Stimulated activated CD4-positive, alpha-beta T cell treated with anti-CD3 and anti-CD28 coated beads, Interleukin-2, amount 100 ng/mL, for 4 hours (primary cell): ENCODE measurements at regions not wholly inside any gene's neighbourhood (a gene's known extent, or its start where the extent isn't known, plus 50 kb on each side); places are given as distances from the start of the nearest gene placed in this dataset.
"Not testable (repeated sequence)": the region's sequence is repeated elsewhere in the genome, so short reads cannot be mapped to it uniquely, and the experiment has no call there.

Experiments
- DNase-seq: peaks from one replicate; pipeline ENCODE4 v3.0.0-alpha.2; 2020; ENCODE audit warnings: low read depth

DNA sequence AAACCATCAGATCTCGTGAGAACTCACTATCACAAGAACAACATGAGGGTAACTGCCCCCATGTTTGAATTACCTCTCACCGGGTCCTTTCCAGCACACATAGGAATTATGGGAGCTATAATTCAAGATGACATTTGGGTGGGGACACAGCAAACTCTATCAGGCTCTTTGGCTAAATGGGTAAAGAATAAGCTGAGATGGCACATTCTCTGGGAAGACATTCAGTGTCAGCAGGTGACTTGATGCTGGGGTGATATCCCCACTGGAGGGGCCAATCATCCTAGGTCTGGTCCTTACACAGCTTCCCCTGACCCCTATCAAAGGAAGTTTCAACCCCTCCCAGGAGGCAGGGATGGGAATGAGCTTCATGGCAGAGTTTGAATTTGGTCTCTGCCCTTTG lies 664.0 kb upstream of the EEF2KMT start:
- DNase-seq: no peak

DNA sequence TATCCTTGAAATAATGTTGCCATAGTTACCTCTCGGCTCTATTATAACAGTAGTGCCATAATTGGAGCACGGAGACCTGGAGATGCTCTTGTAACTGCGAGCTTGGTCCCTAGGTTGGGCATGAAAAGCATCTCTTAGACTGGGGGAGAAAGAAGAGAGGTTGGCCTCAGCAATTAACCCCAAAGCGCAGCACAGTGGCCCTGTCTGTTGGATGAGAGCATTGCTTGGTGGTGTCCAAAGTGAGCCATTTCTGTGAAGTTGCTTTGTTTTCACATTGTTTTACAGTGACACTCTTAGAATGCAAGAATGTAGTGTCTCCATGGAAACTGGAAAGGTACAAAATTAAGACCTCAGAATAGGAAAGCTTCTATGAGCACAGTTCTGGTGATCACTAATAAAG lies 660.7 kb upstream of the EEF2KMT start:
- DNase-seq: no peak

DNA sequence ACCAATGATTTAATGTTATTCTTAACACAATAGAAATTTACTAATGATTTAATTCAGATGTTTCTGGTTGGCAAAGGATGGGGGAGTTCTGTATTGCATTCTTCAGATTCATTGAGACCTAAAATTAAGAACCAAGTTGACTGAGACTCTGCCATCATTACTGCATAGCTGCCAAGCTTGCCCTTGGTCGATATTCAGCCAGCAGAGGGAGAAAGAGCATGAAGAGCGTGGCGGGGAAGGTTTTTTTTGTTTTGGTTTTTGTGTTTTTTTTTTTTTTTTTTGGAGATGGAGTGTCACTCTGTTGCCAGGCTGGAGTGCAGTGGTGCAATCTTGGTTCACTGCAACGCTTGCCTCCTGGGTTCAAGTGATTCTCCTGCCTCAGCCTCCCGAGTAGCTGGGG lies 659.4 kb upstream of the EEF2KMT start:
- no peak for DNase-seq

DNA sequence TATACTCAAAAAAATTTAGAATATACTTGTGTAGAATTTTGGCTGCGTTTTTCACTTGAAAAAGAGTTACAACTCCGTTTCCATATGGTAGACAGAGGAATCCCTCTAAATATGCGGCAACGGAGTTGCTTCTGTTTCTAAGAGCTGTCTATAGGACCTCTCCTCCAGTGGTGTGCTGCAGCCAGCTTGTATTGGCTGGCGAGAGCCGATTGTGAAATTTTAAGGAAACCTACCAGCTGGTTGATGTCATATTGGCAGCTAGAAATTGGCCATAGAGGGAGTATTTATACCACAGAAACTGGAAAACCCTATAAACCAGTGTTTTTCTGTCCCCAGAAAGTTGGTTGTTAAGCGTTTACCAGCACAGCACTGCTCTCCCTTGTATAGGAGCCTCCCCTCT lies 655.8 kb upstream of the EEF2KMT start:
- DNase-seq: no peak

DNA sequence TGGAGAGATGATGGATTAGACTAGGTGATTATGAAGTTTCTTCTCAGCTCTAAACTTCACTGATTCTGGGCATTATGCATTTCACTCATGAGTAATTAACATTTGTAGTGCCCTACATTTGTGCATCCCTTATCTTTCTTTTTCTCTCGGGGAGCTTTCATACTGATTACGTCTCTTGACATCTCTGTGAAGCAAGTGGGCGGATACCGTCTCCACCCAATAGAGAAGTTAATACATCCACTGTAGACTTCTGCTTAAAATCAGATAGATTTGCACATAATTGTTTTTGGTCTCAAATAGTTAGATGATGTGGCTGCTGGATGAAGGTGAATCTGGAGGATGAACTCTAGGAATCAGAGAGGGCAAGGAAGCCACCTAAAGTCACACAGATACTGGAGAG lies 653.6 kb upstream of the EEF2KMT start:
- DNase-seq: no peak

DNA sequence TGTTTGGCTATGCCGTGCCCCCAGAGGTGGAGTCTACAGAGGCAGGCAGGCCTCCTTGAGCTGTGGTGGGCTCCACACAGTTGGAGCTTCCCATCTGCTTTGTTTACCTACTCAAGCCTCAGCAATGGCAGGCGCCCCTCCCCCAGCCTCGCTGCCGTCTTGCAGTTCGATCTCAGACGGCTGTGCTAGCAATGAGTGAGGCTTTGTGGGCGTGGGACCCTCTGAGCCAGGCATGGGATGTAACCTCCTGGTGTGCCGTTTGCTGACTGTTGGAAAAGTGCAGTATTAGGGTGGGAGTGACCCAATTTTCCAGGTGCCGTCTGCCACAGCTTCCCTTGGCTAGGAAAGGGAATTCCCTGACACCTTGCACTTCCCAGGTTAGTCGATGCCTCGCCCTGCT lies 652.8 kb upstream of the EEF2KMT start:
- not testable (repeated sequence) for DNase-seq

DNA sequence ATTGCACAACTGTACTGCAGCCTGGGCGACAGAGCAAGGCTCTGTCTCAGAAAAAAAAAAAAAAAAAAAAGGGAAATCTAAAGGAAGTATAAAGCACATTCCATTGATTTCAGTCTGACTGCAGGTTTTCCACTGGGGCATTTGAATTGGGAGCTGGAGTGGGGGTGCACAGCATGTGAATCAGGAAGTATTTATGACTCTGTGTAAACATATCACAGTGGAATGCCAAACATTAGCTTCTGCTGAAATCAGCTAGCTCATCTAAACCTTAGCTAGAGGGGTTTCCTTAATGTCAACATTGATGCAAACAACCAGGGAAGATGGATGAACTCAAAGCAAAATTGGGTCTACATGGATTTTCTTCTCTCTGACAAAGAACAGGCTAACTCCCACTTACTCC lies 641.0 kb upstream of the EEF2KMT start:
- no peak for DNase-seq

DNA sequence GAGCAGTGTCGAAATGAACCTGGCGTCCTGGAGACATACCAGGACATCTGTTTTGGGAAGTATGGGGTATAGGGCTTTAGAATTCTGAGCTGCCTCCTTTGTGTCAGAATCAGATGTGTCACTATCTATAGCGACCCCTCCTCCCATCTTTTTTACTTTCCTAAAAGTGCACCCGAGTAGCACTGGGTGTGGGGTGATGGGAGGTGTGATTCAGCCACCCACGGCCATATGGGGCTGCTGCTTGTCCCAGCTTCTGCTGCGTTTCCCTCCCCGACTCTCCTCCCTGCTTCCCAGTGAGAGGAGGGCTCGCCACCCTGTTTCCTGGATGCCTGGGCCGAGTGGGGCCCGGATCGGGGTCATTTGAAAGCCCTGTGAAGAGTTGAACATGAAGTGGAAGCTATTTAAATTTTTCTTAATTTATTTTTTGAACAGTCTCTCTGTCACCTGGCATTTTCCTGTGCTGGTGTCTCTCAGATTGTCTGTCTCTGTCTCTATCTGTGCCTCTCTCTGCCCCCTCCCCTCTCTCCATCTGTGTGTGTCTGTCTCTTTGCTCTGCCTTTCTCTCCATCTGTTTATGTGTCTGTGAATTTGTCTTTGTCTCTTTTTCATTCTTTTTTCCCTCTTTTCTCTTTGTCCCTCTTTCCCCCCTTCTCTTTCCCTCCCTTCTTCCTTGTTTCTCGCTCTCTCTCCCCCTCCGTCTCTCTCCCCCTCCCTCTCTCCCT lies 638.8 kb upstream of the EEF2KMT start:
- no peak for DNase-seq

DNA sequence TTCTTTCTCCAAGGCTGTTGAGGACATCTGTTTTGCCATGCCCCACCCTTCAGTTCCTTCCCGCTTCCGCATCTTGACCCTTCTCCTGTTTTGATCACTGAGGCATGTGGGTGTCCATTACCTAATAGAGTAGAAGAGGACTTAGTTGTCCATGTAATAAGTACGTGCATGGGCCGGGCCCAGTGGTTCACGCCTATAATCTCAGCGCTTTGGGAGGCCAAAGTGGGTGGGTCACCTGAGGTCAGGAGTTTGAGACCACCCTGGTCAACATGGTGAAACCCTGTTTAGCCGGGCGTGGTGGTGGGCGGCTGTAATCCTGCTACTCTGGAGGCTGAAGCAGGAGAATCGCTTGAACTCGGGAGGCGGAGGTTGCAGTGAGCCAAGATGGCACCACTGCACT lies 637.8 kb upstream of the EEF2KMT start:
- no peak for DNase-seq

DNA sequence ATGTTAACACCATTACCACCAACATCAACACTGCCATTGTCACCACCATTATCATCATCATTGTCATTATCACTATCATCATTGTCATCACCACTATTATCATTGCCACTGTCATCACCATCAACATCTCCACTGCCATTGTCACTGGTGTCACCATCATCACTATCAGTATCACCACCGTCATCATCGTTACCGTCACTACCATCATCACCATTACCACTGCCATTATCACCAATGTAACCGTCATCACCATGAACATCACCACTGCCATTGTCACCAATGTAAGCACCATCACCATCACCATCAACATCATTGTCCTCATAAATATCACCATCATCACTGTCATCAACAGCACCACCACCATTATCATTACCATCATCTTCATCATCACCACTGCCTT lies 633.2 kb upstream of the EEF2KMT start:
- no peak for DNase-seq

DNA sequence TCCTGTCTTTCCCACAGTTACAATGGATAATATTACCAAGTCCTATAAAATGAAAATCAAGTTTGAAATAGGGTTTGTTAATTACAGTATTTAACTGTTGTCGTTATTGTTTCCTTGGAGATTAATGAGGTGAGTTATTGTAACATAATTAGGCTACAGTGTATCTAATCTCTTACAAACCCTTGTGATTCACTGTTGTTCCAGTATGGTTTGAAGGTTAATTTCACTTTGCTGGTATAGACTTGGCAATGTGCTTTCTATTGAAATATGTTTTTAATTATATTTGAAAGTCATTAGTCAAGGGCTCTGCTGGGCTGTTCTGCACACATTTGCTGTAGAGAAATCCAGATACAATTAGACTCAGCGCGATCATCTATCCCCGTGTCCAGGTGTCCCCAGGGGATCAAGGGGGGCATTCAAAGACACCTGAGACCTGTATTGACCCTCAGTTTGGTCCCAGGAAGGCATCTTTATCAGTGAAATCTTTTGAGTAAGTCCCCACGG lies 624.6 kb upstream of the EEF2KMT start:
- DNase-seq: no peak

DNA sequence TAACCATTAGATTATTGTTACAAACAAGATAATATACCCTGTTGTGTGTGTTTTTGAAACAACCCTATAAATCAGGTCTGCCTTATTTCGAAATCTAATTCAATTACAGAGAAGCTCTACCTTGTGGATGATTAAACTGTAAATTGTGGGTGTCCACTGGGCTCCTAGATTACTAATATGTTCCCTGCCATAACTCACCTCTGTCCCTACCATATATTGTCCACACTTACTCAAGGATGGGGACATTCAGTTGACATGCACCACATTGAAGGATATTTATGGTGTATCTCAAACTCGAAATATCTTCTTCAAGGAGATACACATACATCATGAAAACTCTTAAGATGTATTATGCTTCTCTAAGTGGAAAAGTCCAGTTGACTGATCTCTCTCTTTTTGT lies 617.6 kb upstream of the EEF2KMT start:
- DNase-seq: no peak

DNA sequence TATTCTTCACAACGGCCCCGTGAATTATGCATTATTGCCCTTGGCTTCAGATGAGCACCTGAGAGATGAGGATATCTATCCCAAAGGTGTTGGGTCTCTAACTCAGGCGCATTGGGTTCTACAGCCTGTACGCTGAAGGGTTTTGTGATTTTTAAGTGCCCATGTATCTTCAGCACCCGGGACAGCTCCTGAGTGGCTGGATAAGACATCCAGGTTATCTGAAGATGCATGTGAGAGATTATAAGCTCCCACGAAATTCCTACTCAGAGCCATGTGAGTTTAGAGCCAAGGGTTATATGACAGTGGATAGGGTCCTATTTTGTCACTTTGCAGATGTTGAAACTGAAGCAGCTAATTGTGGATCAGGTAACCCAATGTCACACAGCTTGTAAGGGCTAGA lies 612.3 kb upstream of the EEF2KMT start:
- no peak for DNase-seq

DNA sequence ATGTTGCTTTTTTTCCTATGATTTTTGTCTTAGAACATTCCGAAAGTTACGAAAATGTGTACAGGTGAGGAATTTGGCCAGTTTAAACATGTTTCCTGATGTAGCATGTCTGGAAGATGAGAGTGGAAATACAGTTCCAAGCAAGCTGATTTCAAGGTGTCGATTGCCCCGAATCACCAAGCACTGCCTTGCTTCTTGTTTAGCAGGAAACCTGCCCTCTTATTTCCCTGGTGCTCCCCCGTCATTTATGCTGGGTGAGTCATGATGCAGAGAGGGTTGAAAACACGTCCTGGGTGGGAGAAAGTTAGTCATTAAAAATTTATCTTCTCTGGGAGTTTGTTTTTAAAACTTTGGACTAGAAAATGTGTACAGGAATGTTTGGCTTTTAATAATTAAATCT lies 608.6 kb upstream of the EEF2KMT start:
- no peak for DNase-seq

DNA sequence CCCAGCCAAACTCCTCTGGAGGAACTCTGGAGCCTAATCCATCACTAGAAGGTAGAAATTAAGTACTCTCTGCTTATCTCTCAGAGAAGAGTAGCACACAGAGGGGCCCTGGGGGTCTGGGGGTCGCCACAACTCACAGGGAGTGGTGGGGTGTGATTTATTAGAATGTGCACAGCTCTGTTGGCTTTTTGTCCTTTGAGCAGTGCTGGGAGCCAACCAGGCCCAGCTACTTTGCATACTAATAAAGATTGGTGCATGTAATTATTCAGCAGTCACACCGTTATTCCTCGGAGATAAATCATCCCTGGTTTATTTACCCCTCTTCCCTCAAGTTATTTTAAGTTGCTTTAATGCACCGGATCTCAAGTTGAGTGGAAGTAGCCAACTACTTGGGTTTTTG lies 606.7 kb upstream of the EEF2KMT start:
- DNase-seq: no peak

DNA sequence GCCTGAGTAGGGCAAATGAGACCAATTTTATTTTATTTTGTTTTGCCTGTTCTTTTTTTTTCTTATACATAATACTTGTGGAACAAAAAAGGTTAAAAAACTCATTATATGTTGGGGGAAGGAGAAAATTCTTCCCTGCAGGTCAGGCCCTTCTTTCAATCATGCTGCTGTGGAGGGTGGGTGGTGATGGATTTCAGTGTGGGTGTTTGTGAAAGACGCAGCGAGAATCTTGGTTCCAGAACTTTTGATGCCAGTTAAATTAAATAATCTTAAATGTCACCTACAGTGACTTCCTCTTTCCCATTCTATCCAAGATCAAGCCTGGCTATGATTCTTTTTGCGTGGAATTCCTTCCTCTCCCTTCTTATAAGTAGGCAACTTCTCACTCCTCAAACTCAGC lies 595.8 kb upstream of the EEF2KMT start:
- DNase-seq: no peak

DNA sequence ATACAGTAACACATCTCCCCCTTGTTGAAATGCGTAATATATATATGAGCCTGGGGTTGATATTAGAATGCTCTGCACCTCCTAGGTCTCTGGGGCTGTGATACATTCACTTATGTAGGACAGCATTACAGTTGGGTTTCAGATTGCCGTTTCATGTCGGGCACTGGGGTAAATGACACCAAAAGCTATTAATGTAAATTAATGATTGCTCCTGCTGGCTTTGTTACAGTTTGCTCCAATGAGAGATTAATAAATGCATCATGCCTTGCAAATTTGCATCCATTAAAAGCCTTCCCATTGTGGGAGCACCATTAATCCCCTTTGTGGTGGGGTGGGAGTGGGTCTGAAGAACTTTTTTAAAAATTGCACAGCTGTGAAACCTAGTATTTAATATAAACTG lies 584.4 kb upstream of the EEF2KMT start:
- no peak for DNase-seq

DNA sequence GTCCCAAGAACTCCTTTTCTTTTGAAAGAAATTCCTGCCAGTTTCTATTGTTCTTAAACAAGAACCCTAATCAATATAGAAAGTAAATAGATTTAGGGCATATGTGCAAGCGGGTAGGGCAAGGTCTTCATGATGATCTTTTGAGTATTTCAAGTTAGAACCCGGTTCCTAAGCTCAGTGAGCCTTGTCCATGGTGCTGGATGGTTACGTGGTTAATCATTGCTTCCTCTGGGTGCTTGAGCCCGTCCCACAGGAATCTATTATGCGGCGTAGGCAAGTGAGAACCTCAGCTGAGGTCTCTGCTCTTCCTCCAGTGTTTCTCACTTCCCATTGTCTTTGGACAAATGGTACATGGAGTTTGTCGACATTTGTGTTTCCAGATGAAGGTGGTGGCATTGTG lies 580.8 kb upstream of the EEF2KMT start:
- DNase-seq: no peak

DNA sequence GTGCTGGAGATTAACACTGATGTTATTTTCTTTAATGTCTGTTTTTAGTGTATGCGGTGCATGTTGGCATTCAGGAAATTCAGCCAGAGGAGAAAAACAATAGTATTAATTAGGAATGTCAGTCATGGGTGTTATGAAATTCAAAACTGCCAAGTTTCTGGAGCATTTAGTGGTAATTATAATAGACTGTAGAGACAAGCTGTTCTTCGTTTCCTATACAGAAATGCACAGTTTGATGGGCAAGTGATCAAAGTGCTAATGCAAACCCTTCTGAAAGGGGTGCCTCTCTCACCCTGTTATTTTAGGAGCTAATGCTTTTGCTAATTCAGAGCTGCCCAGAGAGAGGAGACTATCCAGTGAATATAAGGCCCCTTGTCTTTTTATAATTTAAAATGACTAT lies 573.8 kb upstream of the EEF2KMT start:
- no peak for DNase-seq

DNA sequence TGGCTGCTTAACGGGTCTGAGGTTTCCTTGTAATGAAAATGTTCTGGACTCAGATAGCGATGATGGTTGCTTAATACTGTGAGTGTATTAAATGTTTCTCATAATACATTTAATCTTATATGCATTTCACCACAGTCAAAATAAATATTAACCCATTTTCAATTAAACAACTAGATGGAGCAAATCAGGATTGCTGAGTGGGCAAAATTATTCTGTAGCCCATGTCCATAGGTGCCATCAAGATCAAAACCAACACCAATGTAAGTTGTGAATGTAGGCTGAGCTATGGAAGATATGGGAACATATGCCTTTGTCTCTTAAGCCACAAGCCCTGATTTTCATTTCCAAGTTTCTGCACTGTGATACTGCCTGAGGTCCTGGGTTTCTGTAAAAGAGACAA lies 572.6 kb upstream of the EEF2KMT start:
- DNase-seq: no peak

DNA sequence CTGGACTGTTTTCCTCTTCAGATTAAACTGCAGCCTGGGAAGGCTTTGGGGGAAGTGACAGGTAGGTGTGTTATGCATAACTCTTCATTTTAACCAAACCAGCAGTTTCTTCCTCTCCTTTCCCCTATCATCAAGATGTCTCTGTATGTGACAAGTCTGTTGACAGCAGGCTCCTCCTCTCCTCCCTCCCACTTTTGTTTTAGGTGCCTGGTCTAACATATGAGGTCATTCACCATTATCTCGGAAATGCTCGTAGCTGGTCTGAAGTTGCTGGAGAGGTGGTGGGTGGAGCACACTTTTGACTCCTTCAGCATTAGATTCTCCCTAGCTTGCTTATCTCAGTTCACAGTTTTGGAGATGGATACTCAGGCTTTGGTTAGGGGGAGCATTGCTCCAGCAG lies 571.0 kb upstream of the EEF2KMT start:
- no peak for DNase-seq

DNA sequence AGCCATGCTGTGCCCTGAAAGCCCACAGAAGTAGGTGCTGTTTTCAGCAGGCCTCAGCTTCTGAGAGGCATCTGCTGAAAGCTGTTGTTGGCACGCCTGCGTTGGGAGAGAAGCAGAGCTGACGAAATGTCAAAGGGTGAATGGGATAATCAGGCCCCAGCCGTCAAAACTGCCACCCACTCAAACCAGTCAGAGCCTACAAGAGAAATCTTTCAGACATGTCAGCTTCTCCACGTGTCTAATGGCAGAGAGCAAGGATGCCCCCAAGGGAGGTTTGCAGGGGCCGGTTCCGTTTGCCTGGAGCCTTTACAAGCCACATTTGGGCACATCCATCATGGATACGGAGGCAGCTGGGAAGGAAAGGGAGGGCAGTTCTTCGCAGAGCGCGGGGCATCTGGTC lies 568.2 kb upstream of the EEF2KMT start:
- DNase-seq: no peak

DNA sequence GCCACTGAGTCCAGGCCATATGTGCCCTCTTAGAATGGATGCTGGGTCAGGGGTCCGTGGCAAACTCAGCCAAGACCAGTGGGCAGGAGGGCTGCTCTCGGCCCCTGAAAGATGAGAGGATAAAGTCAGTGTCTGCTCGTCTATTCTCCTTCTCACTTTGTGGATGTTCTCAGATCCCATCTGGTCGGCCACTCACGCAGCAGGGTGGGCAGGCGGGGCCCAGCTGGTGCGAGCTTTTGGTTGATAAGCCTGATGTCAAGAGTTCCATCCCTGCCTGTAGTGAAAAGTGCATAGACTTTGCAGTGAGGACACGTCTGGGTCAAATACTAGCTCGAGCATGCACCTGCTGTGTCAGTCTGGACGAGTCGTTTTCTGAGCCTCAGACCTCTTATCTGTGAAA lies 556.2 kb upstream of the EEF2KMT start:
- no peak for DNase-seq

DNA sequence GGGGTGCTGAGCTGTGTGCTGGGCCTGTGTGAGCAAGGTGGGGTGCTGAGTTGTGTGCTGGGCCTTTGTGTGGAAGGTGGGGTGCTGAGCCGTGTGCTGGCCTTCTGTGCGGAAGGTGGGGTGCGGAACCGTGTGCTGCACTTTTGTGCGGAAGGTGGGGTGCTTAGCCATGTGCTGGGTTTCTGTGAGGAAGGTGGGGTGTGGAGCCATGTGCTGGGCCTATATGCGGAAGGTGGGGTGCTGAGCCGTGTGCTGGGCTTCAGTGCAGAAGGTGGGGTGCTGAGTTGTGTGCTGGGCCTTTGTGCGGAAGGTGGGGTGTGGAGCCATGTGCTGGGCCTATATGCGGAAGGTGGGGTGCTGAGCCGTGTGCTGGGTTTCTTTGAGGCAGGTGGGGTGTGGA lies 555.4 kb upstream of the EEF2KMT start:
- DNase-seq: no peak
